ENCODE measurements at regions not wholly inside any gene's neighbourhood (a gene's known extent, or its start where the extent isn't known, plus 50 kb on each side); places are given as distances from the start of the nearest gene placed in this dataset.

GRCh38 chr14:85310491-85311272, 219.3 kb upstream of the FLRT2 start:
- TF ChIP-seq, protein P1, sequence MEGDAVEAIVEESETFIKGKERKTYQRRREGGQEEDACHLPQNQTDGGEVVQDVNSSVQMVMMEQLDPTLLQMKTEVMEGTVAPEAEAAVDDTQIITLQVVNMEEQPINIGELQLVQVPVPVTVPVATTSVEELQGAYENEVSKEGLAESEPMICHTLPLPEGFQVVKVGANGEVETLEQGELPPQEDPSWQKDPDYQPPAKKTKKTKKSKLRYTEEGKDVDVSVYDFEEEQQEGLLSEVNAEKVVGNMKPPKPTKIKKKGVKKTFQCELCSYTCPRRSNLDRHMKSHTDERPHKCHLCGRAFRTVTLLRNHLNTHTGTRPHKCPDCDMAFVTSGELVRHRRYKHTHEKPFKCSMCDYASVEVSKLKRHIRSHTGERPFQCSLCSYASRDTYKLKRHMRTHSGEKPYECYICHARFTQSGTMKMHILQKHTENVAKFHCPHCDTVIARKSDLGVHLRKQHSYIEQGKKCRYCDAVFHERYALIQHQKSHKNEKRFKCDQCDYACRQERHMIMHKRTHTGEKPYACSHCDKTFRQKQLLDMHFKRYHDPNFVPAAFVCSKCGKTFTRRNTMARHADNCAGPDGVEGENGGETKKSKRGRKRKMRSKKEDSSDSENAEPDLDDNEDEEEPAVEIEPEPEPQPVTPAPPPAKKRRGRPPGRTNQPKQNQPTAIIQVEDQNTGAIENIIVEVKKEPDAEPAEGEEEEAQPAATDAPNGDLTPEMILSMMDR (tag by site-specific recombination; IDR thresholded peaks at IDR 0.05), result no peak
- TF ChIP-seq MEIS1 (CRISPR knock-in tag; IDR thresholded peaks at IDR 0.05; ENCODE audit: borderline replicate concordance), result no peak
- no peak for TF ChIP-seq ZNF785 (tag by site-specific recombination; IDR thresholded peaks at IDR 0.05)
- TF ChIP-seq, protein P2, sequence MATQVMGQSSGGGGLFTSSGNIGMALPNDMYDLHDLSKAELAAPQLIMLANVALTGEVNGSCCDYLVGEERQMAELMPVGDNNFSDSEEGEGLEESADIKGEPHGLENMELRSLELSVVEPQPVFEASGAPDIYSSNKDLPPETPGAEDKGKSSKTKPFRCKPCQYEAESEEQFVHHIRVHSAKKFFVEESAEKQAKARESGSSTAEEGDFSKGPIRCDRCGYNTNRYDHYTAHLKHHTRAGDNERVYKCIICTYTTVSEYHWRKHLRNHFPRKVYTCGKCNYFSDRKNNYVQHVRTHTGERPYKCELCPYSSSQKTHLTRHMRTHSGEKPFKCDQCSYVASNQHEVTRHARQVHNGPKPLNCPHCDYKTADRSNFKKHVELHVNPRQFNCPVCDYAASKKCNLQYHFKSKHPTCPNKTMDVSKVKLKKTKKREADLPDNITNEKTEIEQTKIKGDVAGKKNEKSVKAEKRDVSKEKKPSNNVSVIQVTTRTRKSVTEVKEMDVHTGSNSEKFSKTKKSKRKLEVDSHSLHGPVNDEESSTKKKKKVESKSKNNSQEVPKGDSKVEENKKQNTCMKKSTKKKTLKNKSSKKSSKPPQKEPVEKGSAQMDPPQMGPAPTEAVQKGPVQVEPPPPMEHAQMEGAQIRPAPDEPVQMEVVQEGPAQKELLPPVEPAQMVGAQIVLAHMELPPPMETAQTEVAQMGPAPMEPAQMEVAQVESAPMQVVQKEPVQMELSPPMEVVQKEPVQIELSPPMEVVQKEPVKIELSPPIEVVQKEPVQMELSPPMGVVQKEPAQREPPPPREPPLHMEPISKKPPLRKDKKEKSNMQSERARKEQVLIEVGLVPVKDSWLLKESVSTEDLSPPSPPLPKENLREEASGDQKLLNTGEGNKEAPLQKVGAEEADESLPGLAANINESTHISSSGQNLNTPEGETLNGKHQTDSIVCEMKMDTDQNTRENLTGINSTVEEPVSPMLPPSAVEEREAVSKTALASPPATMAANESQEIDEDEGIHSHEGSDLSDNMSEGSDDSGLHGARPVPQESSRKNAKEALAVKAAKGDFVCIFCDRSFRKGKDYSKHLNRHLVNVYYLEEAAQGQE (tag by site-specific recombination; IDR thresholded peaks at IDR 0.05), result no peak
- TF ChIP-seq ZNF175 (tag by site-specific recombination; IDR thresholded peaks at IDR 0.05), result no peak
- TF ChIP-seq ZNF548 (tag by site-specific recombination; IDR thresholded peaks at IDR 0.05), result no peak
- TF ChIP-seq, protein P3, sequence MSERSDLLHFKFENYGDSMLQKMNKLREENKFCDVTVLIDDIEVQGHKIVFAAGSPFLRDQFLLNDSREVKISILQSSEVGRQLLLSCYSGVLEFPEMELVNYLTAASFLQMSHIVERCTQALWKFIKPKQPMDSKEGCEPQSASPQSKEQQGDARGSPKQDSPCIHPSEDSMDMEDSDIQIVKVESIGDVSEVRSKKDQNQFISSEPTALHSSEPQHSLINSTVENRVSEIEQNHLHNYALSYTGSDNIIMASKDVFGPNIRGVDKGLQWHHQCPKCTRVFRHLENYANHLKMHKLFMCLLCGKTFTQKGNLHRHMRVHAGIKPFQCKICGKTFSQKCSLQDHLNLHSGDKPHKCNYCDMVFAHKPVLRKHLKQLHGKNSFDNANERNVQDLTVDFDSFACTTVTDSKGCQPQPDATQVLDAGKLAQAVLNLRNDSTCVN (tag by site-specific recombination; optimal IDR thresholded peaks at IDR 0.05), result no peak
- no peak for TF ChIP-seq ZFP37 (tag by site-specific recombination; IDR thresholded peaks at IDR 0.05)
- TF ChIP-seq ZNF843 (tag by site-specific recombination; IDR thresholded peaks at IDR 0.05), result no peak
